BJ (cell line): ENCODE measurements at regions not wholly inside any gene's neighbourhood (a gene's known extent, or its start where the extent isn't known, plus 50 kb on each side); places are given as distances from the start of the nearest gene placed in this dataset.

Experiments
- CTCF ChIA-PET: fragments of 350-600 bp; formaldehyde crosslinking; extraction: SDS; loops from one replicate; lab custom pipeline; 2021; ENCODE audit warnings: antibody characterized with exemption, inconsistent platforms; lab: Yijun Ruan, JAX
- POLR2A ChIA-PET: fragments of 300-600 bp; sonication (Branson Sonifier 250); formaldehyde crosslinking; extraction: SDS; loops from one replicate; lab custom pipeline; 2021; ENCODE audit warnings: antibody characterized with exemption; lab: Charles Lee
- DNase-seq: peaks from one replicate; pipeline ENCODE4 v3.0.0-alpha.2; 2011; ENCODE audit warnings: low read depth
- H3K27me3 ChIP-seq: 2 replicates; pipeline ENCODE4 v1.6.0; 2011; ENCODE audit warnings: low read length; ENCODE audit not compliant: control insufficient read depth, insufficient read depth
- H3K36me3 ChIP-seq: 2 replicates; pipeline ENCODE4 v1.5.1; 2011; ENCODE audit warnings: low read length; ENCODE audit not compliant: control insufficient read depth, insufficient read depth
- H3K4me3 ChIP-seq: 2 replicates; pipeline ENCODE4 v1.5.1; 2011; ENCODE audit warnings: low read depth, mild to moderate bottlenecking, control low read depth, low read length
- TF ChIP-seq, protein P1 (sequence below): IDR thresholded peaks from 2 replicates; pipeline ENCODE4 v1.5.1; 2011; ENCODE audit warnings: low read depth, mild to moderate bottlenecking, control low read depth, inconsistent platforms, low read length, moderate library complexity; ENCODE audit not compliant: insufficient read depth

DNA sequence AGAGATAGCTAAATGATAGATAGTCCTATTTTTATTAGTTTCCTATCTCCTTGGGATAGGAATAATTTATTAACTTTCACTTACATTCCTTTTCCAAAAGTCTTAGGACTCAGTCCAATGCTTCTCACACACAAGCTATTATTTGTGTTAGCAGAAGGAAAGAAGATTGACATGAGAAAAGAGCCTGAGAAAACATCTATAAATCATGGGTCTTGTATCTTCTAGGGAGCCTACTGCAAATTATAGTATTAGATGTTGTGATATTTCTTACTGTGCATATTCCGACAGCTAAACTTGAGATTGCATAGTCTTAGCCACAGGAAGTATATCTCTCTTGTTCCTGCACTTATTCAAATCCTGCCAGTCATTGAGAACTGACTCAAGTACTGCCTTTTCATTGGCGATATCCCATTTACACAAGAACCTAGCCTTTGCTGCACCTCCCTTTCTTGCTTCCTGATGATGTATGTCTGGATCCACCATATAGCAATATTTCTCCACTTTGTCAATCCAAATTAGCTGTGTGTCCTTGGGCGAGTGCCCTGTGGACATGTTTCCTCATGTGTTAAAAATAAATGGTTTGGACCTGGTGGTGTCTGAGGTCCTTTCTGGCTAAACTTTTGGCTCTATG, 245.1 kb upstream of the LMCD1 start:
- DNase-seq = no peak

DNA sequence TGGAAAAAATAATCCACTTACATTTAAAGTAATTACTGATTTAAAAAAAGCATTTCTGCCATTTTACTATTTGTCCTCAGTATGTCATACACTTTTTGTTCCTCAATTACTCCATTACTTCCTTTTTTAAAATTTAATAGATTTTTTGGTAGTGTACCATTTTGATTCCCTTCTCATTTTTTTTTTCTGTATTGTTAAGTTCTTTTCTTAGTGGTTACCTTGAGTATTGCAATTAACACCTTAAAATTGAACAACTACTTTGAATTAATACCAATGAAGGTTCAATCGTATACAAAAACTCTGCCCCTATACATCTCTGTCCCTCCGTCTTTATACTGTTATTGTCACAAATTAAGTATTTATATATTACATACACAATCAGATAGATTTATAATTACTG, 240.6 kb upstream of the LMCD1 start:
- Histone ChIP-seq H3K36me3 (no peaks in the 10 kb centered on the region), H3K4me3 (no peak overlapping the region), H3K27me3 (no peaks in the 10 kb centered on the region)
- TF ChIP-seq, protein P1, sequence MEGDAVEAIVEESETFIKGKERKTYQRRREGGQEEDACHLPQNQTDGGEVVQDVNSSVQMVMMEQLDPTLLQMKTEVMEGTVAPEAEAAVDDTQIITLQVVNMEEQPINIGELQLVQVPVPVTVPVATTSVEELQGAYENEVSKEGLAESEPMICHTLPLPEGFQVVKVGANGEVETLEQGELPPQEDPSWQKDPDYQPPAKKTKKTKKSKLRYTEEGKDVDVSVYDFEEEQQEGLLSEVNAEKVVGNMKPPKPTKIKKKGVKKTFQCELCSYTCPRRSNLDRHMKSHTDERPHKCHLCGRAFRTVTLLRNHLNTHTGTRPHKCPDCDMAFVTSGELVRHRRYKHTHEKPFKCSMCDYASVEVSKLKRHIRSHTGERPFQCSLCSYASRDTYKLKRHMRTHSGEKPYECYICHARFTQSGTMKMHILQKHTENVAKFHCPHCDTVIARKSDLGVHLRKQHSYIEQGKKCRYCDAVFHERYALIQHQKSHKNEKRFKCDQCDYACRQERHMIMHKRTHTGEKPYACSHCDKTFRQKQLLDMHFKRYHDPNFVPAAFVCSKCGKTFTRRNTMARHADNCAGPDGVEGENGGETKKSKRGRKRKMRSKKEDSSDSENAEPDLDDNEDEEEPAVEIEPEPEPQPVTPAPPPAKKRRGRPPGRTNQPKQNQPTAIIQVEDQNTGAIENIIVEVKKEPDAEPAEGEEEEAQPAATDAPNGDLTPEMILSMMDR = no peak
- ChIA-PET CTCF (no interaction called here), POLR2A (no interaction called here)
- DNase-seq = no peak

More for the DNA sequence above, 245.1 kb upstream of the LMCD1 start:
- Histone ChIP-seq H3K27me3 (no peaks in the 10 kb centered on the region), H3K36me3 (no peaks in the 10 kb centered on the region), H3K4me3 (no peak overlapping the region)
- ChIA-PET POLR2A (no interaction called here), CTCF (interaction anchor here (0.9 kb wide), 1 partner anchor 15 kb away, joined by 4 read pairs; no protein-coding TSS in a partner anchor)
- TF ChIP-seq, protein P1 = no peak

DNA sequence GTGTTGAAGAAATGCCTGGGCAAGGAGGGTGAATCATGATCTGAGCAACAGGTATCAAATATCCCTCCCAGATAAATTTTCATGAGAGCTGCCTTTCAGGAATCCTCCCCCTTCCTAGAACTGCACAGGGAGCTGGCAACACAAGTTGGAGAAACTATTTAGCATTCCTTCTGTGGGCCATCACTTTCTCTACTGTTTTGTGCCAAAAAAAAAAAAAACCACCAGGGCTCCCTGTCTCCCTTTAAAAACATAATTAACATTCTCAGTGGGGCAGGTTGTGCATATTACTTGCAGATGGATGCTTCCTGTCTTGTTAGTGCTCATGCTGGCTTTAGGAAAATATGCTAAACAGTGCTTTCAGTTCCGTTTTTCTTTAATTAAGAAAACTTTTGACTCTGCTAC, 234.9 kb upstream of the LMCD1 start:
- TF ChIP-seq, protein P1 = no peak
- no peaks in the 10 kb centered on the region for H3K36me3 ChIP-seq
- no peak for DNase-seq
- POLR2A ChIA-PET = interaction anchor here (0.7 kb wide), 1 partner anchor 20 kb away, joined by 3 read pairs; no protein-coding TSS in a partner anchor
- CTCF ChIA-PET = no interaction called here
- H3K27me3 ChIP-seq = no peaks in the 10 kb centered on the region
- no peak overlapping the region for H3K4me3 ChIP-seq

DNA sequence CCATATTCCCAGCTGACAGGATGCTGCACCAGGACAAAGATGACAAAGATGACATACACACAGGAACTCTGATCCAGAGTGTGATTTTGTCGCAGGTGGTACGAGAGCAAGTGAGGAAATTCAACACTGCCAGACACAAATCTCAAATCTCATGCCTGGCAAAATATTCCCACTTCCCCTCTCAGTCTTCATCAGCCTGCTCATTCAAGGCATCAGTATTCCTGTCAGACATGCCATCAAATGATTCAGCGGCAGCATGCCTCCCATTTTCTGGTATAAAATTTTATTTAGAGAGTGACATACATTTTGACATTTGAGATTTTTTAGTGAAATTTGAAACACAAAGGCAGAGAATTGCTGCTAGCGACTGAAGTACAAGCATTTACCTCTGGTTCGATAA, 228.1 kb upstream of the LMCD1 start:
- TF ChIP-seq, protein P1 = no peak
- ChIA-PET CTCF (no interaction called here), POLR2A (no interaction called here)
- no peak for DNase-seq
- Histone ChIP-seq H3K36me3 (no peaks in the 10 kb centered on the region), H3K4me3 (no peak overlapping the region), H3K27me3 (no peaks in the 10 kb centered on the region)

DNA sequence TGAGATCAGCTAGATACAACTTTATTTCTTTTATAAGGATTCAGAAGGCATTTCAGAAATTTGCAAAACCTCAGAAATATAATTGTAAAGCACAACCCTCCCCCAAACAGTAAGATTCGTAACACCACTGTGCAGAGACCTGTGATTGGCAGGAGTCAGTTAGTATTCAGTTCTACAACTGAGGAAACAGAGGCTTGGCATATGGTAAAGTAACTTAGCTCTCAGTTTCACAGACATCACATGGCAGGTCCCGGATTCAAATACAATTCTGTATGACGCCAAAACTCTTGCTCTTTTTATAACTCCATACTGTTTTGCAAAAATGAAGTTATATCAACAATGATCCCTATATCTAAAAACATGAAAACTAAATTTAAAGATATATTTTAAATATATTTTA, 225.6 kb upstream of the LMCD1 start:
- ChIA-PET CTCF (interaction anchor here (0.7 to 2.0 kb wide), 4 partner anchors 11 to 148 kb away, joined by 3 to 4 read pairs (median 4); no protein-coding TSS in a partner anchor), POLR2A (no interaction called here)
- H3K27me3 ChIP-seq = no peaks in the 10 kb centered on the region

More for the DNA sequence above, 225.6 kb upstream of the LMCD1 start:
- Histone ChIP-seq H3K4me3 (no peak overlapping the region), H3K36me3 (no peaks in the 10 kb centered on the region)
- TF ChIP-seq, protein P1 = no peak
- DNase-seq = no peak
